GM15510 (cell line): ENCODE measurements at regions not wholly inside any gene's neighbourhood (a gene's known extent, or its start where the extent isn't known, plus 50 kb on each side); places are given as distances from the start of the nearest gene placed in this dataset.

Experiments used
- POLR2A ChIP-seq: IDR thresholded peaks from 3 replicates; pipeline ENCODE4 v1.6.1; 2011; ENCODE audit warnings: borderline replicate concordance; ENCODE audit not compliant: insufficient read length; ENCODE audit errors: extremely low read depth

- no peak for TF ChIP-seq POLR2A
These were observed 85.0 kb upstream of the UBL3 start for GRCh38 chr13:29935309-29935981.

GRCh38 chr13:29934531-29935308 is 84.3 kb upstream of the UBL3 start:
- no peak for TF ChIP-seq POLR2A

DNA sequence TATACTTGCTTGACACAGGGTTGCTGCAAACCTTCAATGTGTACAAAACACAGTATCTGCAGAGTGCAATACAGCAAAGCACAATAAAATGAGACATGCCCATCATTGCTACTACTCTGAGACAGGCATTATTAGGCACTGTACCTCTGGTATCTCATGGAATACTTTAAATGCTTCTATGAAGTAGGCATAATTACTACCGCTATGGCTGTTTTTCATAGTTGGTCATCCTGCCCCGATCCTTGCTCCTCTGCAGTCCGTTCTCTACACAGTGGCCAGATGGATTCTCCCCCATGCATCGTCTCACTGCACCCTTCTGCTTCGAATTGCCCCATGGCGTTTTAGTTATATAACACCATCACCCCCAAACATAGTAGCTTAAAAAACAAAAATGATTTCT is 83.0 kb upstream of the UBL3 start:
- no peak for TF ChIP-seq POLR2A

GRCh38 chr13:29931696-29932095 is 81.3 kb upstream of the UBL3 start:
- no peak for TF ChIP-seq POLR2A

- no peak for TF ChIP-seq POLR2A
These were observed 78.8 kb upstream of the UBL3 start for GRCh38 chr13:29929062-29929847.

GRCh38 chr13:29926098-29926476 is 75.7 kb upstream of the UBL3 start:
- TF ChIP-seq POLR2A, result no peak

DNA sequence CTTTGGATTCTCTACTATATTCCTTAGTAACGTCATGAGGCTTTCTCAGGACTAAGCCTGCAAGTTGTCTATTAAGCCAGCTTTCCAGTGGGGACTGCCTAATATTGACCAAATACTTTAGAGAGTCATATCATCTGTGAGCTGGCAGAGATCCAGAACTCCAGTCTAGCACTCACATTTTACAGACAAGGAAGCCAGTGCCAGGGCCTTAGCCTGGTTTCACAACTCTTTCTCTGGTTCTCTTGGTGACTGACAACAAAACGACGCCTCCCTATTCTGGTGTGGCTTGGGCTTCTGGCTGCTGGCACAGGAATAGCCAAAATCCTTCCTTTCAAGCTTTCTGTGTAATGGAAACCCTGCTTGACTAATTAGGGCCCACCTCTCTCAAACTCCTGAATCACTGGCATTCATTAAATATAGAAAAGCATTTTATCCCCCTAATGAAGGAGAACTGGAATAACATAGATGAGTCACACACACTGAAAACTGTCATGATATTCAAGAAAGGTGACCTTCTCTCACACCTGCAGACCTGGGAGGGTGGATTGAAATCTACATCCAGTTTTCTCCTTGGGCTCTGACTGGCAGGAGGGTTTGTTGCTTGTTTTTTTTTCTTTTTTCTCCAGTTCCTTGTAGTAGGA is 75.2 kb upstream of the UBL3 start:
- no peak for TF ChIP-seq POLR2A

DNA sequence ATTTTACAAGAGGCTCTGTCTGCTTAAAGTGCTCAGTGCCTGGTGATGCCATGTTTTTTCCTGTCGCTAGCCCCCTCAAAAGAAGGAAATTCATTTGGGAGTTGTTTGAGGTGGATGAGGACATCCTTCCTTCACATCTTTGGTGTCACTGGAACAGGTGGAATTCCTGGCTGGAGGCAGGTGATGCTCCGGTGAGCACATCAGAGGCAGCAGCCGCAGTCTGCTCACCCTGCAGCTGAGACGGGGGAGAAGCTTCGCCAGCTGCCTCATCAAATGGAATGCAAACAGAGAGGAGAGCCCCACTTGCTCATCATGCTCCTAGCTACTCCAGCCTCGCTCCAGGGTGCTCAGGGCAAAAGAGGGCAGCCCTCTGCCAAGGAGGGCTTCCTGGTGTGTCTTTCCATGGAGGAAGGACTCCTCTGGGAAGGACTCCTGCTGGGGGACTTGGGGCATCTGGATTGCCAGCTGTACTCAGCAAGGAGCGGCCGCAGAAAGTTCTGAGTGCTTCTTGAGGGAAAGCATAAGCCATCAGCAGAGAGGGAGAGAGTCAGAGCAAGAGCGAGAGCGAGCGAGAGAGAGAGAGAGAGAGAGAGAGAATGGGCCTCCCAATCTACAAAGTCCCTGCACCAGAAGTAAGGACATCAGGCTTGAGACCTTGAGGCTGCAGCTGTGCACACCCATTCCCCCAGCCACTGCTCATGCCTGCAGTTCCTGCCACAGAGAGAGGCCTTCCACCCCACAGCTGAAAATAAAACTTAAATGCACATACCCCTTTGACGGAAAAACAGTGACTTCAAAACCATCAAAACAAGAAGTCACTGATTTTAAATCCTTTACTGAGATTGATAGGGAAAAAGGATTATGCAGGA is 74.3 kb upstream of the UBL3 start:
- TF ChIP-seq POLR2A, result no peak

DNA sequence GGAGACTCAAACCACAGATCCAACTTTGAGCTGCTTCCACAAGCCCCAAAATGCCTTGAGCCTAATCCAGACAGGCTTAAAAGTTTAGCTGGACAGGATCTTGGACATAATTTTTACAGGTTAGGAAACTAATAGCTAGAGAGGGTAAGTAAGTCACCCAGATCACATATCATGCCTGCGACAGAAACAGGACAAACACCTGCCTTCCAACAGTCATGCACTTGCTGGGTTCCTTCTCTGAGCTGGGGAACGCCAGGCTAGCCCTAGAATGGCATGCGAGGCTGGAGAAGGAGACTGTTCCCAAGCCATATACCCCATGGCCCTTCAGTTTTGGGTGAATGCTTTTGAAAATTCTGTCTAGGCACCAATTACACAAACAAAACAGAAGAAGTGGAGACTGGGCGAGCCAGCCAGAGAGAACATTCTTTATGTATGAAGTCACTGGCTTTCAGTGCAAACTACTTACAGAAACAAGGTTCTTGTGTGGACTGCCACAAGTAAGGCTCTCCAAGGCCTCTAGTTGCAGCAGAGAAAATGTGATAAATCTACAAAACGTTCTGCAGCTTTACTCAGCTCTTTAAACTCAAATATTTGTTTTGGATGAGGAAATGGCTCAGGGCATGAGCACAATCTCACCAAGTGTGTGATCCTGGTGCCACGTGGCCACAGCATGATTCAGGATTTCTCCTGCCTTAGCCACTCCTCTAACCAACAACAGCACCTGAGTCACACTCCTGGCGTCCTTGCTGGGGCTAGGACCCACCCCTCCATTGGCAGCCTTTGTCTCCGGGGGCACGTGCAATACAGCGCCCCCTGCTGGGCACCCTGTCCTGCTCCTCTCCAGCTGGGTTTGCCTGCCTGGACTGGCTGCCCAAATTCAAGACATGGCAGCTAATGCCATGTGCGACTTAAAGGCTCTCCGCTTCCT is 73.4 kb upstream of the UBL3 start:
- TF ChIP-seq POLR2A, result no peak

GRCh38 chr13:29922896-29923295 is 72.5 kb upstream of the UBL3 start:
- no peak for TF ChIP-seq POLR2A

DNA sequence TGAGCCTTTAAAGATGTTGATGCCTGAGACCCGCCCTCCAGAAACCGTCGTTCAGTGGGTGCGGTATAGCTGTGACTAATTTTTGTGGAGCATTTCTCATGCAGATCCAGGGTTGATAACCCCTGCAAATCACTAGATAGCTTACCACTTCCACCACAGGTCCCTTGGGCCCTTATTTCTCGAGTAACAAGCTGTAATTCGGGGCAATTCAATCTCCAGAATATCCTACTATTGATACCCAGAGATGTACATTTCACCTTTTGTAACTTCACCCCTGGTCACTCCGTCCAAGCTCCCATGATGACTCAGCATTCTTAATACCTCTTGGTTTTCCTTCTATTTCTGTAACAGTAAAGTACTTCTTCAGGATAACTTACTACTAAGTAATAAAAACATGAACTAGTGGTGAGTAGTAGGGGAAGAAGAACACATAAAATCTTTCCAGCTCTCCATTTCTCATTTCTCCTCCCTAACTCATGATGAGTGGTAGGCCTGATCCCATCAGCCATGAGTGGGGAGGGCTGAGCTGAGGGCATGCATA is 71.9 kb upstream of the UBL3 start:
- no peak for TF ChIP-seq POLR2A

GRCh38 chr13:29921542-29921941 is 71.1 kb upstream of the UBL3 start:
- no peak for TF ChIP-seq POLR2A
